ENCODE measurements at regions not wholly inside any gene's neighbourhood (a gene's known extent, or its start where the extent isn't known, plus 50 kb on each side); places are given as distances from the start of the nearest gene placed in this dataset.

DNA sequence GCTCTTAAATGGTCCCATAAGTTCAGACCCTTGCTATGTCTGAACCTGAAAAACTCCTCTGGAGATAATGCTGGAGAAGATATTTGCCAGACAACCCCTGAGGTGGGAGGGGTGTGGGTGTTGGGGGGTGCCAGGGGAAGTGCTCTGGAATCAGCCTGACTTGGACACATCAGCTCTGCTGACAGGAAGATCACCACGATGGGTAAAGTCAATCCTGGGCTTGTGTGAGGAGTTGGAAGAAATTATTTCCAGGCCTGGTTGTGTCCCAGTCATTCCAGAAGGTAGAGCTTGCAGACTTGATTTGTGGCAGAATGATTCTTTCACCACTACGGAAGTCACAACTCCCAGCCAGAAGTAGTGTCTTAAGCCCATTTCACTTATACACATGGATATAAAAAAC, 60.3 kb upstream of the UNC5B start:
- TF ChIP-seq, protein P1, sequence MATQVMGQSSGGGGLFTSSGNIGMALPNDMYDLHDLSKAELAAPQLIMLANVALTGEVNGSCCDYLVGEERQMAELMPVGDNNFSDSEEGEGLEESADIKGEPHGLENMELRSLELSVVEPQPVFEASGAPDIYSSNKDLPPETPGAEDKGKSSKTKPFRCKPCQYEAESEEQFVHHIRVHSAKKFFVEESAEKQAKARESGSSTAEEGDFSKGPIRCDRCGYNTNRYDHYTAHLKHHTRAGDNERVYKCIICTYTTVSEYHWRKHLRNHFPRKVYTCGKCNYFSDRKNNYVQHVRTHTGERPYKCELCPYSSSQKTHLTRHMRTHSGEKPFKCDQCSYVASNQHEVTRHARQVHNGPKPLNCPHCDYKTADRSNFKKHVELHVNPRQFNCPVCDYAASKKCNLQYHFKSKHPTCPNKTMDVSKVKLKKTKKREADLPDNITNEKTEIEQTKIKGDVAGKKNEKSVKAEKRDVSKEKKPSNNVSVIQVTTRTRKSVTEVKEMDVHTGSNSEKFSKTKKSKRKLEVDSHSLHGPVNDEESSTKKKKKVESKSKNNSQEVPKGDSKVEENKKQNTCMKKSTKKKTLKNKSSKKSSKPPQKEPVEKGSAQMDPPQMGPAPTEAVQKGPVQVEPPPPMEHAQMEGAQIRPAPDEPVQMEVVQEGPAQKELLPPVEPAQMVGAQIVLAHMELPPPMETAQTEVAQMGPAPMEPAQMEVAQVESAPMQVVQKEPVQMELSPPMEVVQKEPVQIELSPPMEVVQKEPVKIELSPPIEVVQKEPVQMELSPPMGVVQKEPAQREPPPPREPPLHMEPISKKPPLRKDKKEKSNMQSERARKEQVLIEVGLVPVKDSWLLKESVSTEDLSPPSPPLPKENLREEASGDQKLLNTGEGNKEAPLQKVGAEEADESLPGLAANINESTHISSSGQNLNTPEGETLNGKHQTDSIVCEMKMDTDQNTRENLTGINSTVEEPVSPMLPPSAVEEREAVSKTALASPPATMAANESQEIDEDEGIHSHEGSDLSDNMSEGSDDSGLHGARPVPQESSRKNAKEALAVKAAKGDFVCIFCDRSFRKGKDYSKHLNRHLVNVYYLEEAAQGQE (IDR thresholded peaks at IDR 0.05; ENCODE audit: borderline replicate concordance): no peak
- TF ChIP-seq, protein P1 (CRISPR knock-in tag; IDR thresholded peaks at IDR 0.05; ENCODE audit: low read depth): no peak
- TF ChIP-seq FOXK2 (conservative IDR thresholded peaks at IDR 0.05 in 1 of 2, IDR thresholded peaks at IDR 0.05 in 1 of 2; ENCODE audit: low read depth in 2 of 2) (no peak), POLR2G (IDR thresholded peaks at IDR 0.05; ENCODE audit: low read depth, low read length) (no peak), SRSF3 (IDR thresholded peaks at IDR 0.05; ENCODE audit: insufficient read depth, low read length) (no peak), EP300 (IDR thresholded peaks at IDR 0.05; ENCODE audit: low read length) (no peak), POLR2AphosphoS5 (IDR thresholded peaks at IDR 0.05; ENCODE audit: control insufficient read depth, insufficient read depth, low read depth, low read length) (no peak), SAFB (IDR thresholded peaks at IDR 0.05; ENCODE audit: borderline replicate concordance, low read depth, low read length) (no peak), ILF3 (IDR thresholded peaks at IDR 0.05; ENCODE audit: borderline replicate concordance) (no peak)
- TF ChIP-seq, protein P2, sequence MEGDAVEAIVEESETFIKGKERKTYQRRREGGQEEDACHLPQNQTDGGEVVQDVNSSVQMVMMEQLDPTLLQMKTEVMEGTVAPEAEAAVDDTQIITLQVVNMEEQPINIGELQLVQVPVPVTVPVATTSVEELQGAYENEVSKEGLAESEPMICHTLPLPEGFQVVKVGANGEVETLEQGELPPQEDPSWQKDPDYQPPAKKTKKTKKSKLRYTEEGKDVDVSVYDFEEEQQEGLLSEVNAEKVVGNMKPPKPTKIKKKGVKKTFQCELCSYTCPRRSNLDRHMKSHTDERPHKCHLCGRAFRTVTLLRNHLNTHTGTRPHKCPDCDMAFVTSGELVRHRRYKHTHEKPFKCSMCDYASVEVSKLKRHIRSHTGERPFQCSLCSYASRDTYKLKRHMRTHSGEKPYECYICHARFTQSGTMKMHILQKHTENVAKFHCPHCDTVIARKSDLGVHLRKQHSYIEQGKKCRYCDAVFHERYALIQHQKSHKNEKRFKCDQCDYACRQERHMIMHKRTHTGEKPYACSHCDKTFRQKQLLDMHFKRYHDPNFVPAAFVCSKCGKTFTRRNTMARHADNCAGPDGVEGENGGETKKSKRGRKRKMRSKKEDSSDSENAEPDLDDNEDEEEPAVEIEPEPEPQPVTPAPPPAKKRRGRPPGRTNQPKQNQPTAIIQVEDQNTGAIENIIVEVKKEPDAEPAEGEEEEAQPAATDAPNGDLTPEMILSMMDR (IDR thresholded peaks at IDR 0.05 in 2 of 3, conservative IDR thresholded peaks at IDR 0.05 in 1 of 3; ENCODE audit: insufficient read depth in 2 of 3, low read depth in 1 of 3, low read length in 3 of 3): no peak

All from K562 (cell line).